ENCODE measurements at regions not wholly inside any gene's neighbourhood (a gene's known extent, or its start where the extent isn't known, plus 50 kb on each side); places are given as distances from the start of the nearest gene placed in this dataset.

- no peak for DNase-seq (ENCODE audit: low spot score)
Measured at GRCh38 chr6:82013561-82014530, 233.7 kb downstream of the IBTK start.

- DNase-seq (ENCODE audit: low spot score) = no peak
Measured at GRCh38 chr6:82006027-82006738, 241.4 kb downstream of the IBTK start.

GRCh38 chr6:82000551-82000950 is 247.0 kb downstream of the IBTK start:
- DNase-seq (ENCODE audit: low spot score) = no peak

- no peak for DNase-seq (ENCODE audit: low spot score)
Measured at GRCh38 chr6:81999826-82000225, 247.3 kb upstream of the TENT5A start.

GRCh38 chr6:81999270-81999669 is 246.8 kb upstream of the TENT5A start:
- DNase-seq (ENCODE audit: low spot score) = no peak

- no peak for DNase-seq (ENCODE audit: low spot score)
Measured at GRCh38 chr6:81998432-81998831, 246.0 kb upstream of the TENT5A start.

- no peak for DNase-seq (ENCODE audit: low spot score)
Measured at GRCh38 chr6:81997090-81997926, 244.8 kb upstream of the TENT5A start.

- DNase-seq (ENCODE audit: low spot score) = no peak
Measured at GRCh38 chr6:81996414-81996813, 243.9 kb upstream of the TENT5A start.

GRCh38 chr6:81995548-81996289 is 243.2 kb upstream of the TENT5A start:
- DNase-seq (ENCODE audit: low spot score) = no peak

GRCh38 chr6:81988871-81989270 is 236.4 kb upstream of the TENT5A start:
- DNase-seq (ENCODE audit: low spot score) = no peak

- no peak for DNase-seq (ENCODE audit: low spot score)
Measured at GRCh38 chr6:81988446-81988845, 236.0 kb upstream of the TENT5A start.

GRCh38 chr6:81987293-81987692 is 234.8 kb upstream of the TENT5A start:
- DNase-seq (ENCODE audit: low spot score) = no peak

GRCh38 chr6:81985191-81985590 is 232.7 kb upstream of the TENT5A start:
- DNase-seq (ENCODE audit: low spot score) = no peak

- no peak for DNase-seq (ENCODE audit: low spot score)
Measured at GRCh38 chr6:81984599-81984998, 232.1 kb upstream of the TENT5A start.

- no peak for DNase-seq (ENCODE audit: low spot score)
Measured at GRCh38 chr6:81981812-81982211, 229.3 kb upstream of the TENT5A start.

- DNase-seq (ENCODE audit: low spot score) = no peak
Measured at GRCh38 chr6:81979767-81980166, 227.3 kb upstream of the TENT5A start.

- DNase-seq (ENCODE audit: low spot score) = no peak
Measured at GRCh38 chr6:81979329-81979728, 226.8 kb upstream of the TENT5A start.

- no peak for DNase-seq (ENCODE audit: low spot score)
Measured at GRCh38 chr6:81978230-81978629, 225.7 kb upstream of the TENT5A start.

GRCh38 chr6:81977486-81977885 is 225.0 kb upstream of the TENT5A start:
- no peak for DNase-seq (ENCODE audit: low spot score)

- no peak for DNase-seq (ENCODE audit: low spot score)
Measured at GRCh38 chr6:81969814-81970213, 217.3 kb upstream of the TENT5A start.

- DNase-seq (ENCODE audit: low spot score) = no peak
Measured at GRCh38 chr6:81969011-81969410, 216.5 kb upstream of the TENT5A start.

- no peak for DNase-seq (ENCODE audit: low spot score)
Measured at GRCh38 chr6:81966968-81967367, 214.5 kb upstream of the TENT5A start.

Measured in hematopoietic multipotent progenitor cell treated with erythropoietin and hydrocortisone succinate and interleukin-3 and kit ligand, for 17 days (in vitro differentiated cells).